ENCODE measurements at regions not wholly inside any gene's neighbourhood (a gene's known extent, or its start where the extent isn't known, plus 50 kb on each side); places are given as distances from the start of the nearest gene placed in this dataset.

GRCh38 chr6:93567164-93567563 lies 147.8 kb upstream of the EPHA7 start:
- Histone ChIP-seq H3K9me3 (ENCODE audit: control insufficient read depth in 1 of 2, insufficient read depth in 1 of 2, low read depth in 1 of 2, low read length in 2 of 2) (peaks cover 7 to 14% of the 10 kb centered on the region in 2 experiments; a peak in 1 of 4 replicates), H3K27me3 (ENCODE audit: insufficient read depth, low read length) (no peaks in the 10 kb centered on the region), H3K79me2 (ENCODE audit: insufficient read depth, low read length) (no peaks in the 10 kb centered on the region), H3K4me2 (ENCODE audit: low read length) (no peak overlapping the region), H2AFZ (ENCODE audit: low read depth, low read length, poor library complexity, severe bottlenecking) (no peak overlapping the region), H3K36me3 (ENCODE audit: control insufficient read depth in 1 of 2, insufficient read depth in 2 of 2, low read length in 2 of 2) (no peaks in the 10 kb centered on the region), H3K27ac (ENCODE audit: low read depth, low read length) (no peak overlapping the region), H3K9ac (ENCODE audit: low read length) (no peak overlapping the region), H4K20me1 (ENCODE audit: insufficient read depth) (no peaks in the 10 kb centered on the region), H3K4me1 (ENCODE audit: control insufficient read depth in 1 of 2, insufficient read depth in 2 of 2, low read length in 2 of 2) (no peaks in the 10 kb centered on the region), H3K4me3 (replicated peaks in 1 of 2; ENCODE audit: low read depth in 1 of 2, low read length in 2 of 2) (no peak overlapping the region), H3K9me2 (ENCODE audit: insufficient read depth) (no peaks in the 10 kb centered on the region)
- DNase-seq (ENCODE audit: low read depth, low spot score) (no peak), ATAC-seq (no peak)
- ChIA-PET CTCF (no interaction called here), RAD21 (ENCODE audit: low non-redundant PET in 1 of 2, low total read pairs in 2 of 2, uncharacterized antibody in 2 of 2, unreplicated experiment in 2 of 2) (no interaction called here), POLR2A (no interaction called here)
- intact Hi-C loops (cut with micrococcal nuclease), result no loop called here
- TF ChIP-seq EZH2phosphoT487 (IDR thresholded peaks at IDR 0.05; ENCODE audit: borderline replicate concordance) (no peak), CTCF (IDR thresholded peaks at IDR 0.05 in 2 of 3, conservative IDR thresholded peaks at IDR 0.05 in 1 of 3; ENCODE audit: borderline replicate concordance in 1 of 3, insufficient read depth in 1 of 3, low read depth in 2 of 3, low read length in 2 of 3) (no peak), ELF1 (IDR thresholded peaks at IDR 0.05; ENCODE audit: borderline replicate concordance, low read depth) (no peak), POLR2A (IDR thresholded peaks at IDR 0.05; ENCODE audit: borderline replicate concordance, extremely low read depth, insufficient read depth, insufficient read length) (no peak), ZBTB33 (IDR thresholded peaks at IDR 0.05; ENCODE audit: extremely low read depth, insufficient replicate concordance, low read length) (no peak), YY1 (IDR thresholded peaks at IDR 0.05; ENCODE audit: extremely low read depth, insufficient replicate concordance, low read depth, low read length) (no peak), POLR2AphosphoS5 (IDR thresholded peaks at IDR 0.05; ENCODE audit: low read depth, low read length) (no peak)
- BruUV-seq (replicated peaks), result no TSS peak

Measured in HCT116 (cell line).